NCI-H748 treated with DMSO at 0.1 percent for 48 hours (cell line): ENCODE measurements at regions not wholly inside any gene's neighbourhood (a gene's known extent, or its start where the extent isn't known, plus 50 kb on each side); places are given as distances from the start of the nearest gene placed in this dataset.

ENCODE experiments used
- DNase-seq: peaks from one replicate; lab custom pipeline; 2025; lab: John Stamatoyannopoulos, UW

DNA sequence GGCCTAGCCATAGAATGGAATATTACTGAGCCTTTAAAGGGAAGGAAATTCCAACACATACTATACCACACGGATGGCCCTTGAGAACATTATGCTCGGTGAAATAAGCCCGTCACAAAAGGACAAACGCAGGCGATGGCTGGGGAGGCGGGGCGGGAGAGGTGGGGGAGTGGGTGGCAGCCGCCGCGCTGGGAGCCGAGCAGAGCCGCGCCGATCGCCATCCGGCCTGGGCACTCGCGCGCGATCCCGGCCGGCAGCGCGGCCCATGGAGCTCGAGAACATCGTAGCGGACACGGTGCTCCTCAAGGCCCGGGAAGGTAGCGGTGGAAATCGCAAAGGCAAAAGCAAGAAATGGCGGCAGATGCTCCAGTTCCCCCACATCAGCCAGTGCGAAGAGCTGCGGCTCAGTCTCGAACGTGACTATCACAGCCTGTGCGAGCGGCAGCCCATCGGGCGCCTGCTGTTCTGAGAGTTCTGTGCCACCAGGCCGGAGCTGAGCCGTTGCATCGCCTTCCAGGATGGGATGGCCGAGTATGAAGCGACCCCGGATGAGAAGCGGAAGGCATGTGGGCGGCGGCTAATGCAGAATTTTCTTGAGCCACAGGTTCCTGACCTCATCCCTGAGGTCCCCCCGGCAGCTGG lies 140.1 kb downstream of the ZDHHC20 start:
- DNase-seq = no peak

DNA sequence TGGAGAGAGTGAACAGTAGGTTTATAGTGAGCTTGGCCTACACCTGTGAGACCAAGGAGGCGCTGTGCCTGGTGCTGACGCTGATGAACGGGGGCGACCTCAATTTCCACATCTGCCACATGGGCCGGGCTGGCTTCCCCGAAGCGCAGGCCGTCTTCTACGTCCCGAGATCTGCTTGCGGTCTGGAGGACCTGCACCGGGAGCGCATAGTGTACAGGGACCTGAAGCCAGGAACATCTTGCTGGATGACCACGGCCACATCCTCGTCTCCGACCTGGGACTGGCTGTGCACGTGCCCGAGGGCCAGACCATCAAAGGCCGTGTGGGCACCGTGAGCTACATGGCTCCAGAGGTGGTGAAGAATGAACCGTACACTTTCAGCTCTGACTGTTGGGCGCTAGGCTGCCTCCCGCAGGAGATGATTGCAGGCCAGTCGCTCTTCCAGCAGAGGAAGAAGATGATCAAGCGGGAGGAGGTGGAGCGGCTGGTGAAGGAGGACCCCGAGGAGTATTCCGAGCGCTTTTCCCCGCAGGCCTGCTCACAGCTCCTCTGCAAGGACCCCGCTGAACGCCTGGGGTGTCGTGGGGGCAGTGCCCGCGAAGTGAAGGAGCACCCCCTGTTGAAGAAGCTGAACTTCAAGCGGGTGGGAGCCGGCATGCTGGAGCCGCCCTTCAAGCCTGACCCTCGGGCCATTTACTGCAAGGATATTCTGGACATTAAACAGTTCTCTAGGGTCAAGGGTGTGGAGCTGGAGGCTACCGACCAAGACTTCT lies 139.0 kb downstream of the ZDHHC20 start:
- DNase-seq = no peak

DNA sequence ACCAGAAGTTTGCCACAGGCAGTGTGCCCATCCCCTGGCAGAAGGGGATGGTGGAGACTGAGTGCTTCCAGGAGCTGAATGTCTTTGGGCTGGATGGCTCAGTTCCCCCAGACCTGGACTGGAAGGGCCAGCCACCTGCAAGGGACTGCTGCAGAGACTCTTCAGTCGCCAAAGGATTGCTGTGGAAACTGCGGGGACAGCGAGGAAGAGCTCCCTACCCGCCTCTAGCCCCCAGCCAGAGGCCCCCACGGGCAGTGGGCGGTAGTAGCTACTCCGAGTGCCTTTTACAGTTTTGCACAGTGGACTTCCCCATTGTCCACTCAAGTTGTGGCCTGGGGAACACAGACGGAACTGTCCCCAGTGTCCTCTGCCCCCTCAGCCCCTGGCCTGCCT lies 138.5 kb downstream of the ZDHHC20 start:
- DNase-seq = no peak

DNA sequence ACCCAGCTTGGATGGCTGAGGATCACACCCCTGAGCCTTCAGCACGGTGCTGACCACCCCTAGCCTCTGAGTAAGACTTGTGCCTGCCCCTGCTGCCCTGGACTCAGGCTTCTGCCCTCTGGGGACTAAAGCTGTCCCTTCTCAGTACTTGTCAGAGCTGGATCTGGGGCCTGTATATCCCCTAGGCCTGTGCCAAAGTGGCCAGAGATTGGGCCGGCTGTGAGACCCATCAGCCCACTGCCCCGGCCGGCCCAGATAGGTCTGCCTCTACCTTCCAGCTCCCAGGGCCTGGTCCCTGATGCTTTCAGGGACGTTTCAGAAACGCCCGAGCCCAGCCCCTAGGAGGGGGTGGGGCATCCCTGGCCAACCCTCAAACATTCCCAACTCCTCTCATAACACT lies 137.8 kb downstream of the ZDHHC20 start:
- no peak for DNase-seq

DNA sequence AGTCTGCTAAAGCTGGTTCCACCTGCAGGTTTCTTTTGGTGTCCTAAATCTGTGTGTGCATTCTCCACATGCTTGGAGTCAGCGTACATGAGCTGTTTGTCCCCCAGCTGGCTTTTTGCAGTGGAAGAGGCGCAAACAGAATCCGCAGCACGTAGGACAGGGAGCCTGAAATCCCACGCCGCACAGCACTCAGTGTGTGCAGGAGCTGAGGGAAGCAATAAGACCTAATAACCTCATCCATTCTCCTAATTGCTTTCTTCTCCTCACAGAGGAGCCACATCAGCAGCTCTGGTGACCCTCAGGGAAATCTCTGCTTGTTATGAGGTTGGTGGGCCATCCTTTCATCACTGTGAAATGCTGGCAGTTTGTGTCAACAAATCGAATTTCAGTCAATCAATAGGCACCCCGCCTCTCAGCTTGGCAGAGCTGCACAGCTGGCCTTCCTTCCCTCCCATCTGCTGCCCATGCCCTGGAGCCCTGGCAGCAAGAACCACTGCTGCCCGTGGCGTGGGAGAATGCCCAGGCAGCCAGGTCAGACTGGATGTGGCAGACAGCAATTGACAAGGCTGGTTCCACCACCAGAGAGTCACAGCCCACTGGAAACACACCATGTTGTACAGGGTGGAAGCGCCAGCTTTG lies 136.7 kb downstream of the ZDHHC20 start:
- no peak for DNase-seq
